Loucy (cell line): ENCODE measurements at regions not wholly inside any gene's neighbourhood (a gene's known extent, or its start where the extent isn't known, plus 50 kb on each side); places are given as distances from the start of the nearest gene placed in this dataset.

Source experiments
- CTCF ChIP-seq: fragments of 200-600 bp; sonication (generic); conservative IDR thresholded peaks from 2 replicates; pipeline ENCODE4 v1.5.1; 2014; ENCODE audit warnings: mild to moderate bottlenecking, antibody characterized with exemption, low read length
- EZH2phosphoT487 ChIP-seq: fragments of 200-600 bp; IDR thresholded peaks from 2 replicates; pipeline ENCODE4 v1.6.1; 2018; ENCODE audit warnings: antibody characterized with exemption, mild to moderate bottlenecking, moderate library complexity, borderline replicate concordance

- TF ChIP-seq CTCF (no peak), EZH2phosphoT487 (no peak)
Measured at GRCh38 chr6:144390886-144391285, 105.8 kb downstream of the UTRN start.
